ENCODE measurements at regions not wholly inside any gene's neighbourhood (a gene's known extent, or its start where the extent isn't known, plus 50 kb on each side); places are given as distances from the start of the nearest gene placed in this dataset.
"Not testable (repeated sequence)": the region's sequence is repeated elsewhere in the genome, so short reads cannot be mapped to it uniquely, and the experiment has no call there.

- no peaks in the 10 kb centered on the region for H3K9me3 ChIP-seq
- POLR2A ChIA-PET, result no interaction called here
- 64% methylated on average over 3 of the region's 3 CpGs for WGBS (ENCODE audit: missing lambda C conversion rate)
- CTCF ChIA-PET, result no interaction called here
- no peaks in the 10 kb centered on the region for H3K4me1 ChIP-seq
- no peak overlapping the region for H3K4me2 ChIP-seq
- no peak overlapping the region for H3K27ac ChIP-seq
- TF ChIP-seq RARB (CRISPR knock-in tag; IDR thresholded peaks at IDR 0.05), result no peak
- no peak for TF ChIP-seq ZC3H11A (IDR thresholded peaks at IDR 0.05)
- no peak for TF ChIP-seq KDM1A (IDR thresholded peaks at IDR 0.05; ENCODE audit: low read depth)
- TF ChIP-seq REST (IDR thresholded peaks at IDR 0.05), result no peak
- TF ChIP-seq POLR2A (IDR thresholded peaks at IDR 0.05; ENCODE audit: low read length), result no peak
- no peak for TF ChIP-seq CBX8 (IDR thresholded peaks at IDR 0.05)
- no peak for TF ChIP-seq JUN (IDR thresholded peaks at IDR 0.05)
- no peak for TF ChIP-seq GATA3 (IDR thresholded peaks at IDR 0.05; ENCODE audit: borderline replicate concordance)
- TF ChIP-seq KDM5A (IDR thresholded peaks at IDR 0.05), result no peak
- TF ChIP-seq E2F6 (IDR thresholded peaks at IDR 0.05; ENCODE audit: borderline replicate concordance, low read depth), result no peak
- TF ChIP-seq HOXB13 (CRISPR knock-in tag; IDR thresholded peaks at IDR 0.05; ENCODE audit: low read depth), result no peak
- TF ChIP-seq ESRRA (IDR thresholded peaks at IDR 0.05; ENCODE audit: borderline replicate concordance, low read length), result no peak
- H3K4me3 ChIP-seq, result no peak overlapping the region
- ATAC-seq (no peak), DNase-seq (ENCODE audit: low read depth in 1 of 2, low spot score in 1 of 2) (no peak), FAIRE-seq (no peak)
Measured at GRCh38 chr6:155538708-155539390, 83.2 kb upstream of the NOX3 start.

GRCh38 chr6:155534678-155535077 lies 79.0 kb upstream of the NOX3 start:
- DNase-seq (ENCODE audit: low read depth in 1 of 2, low spot score in 1 of 2) (no peak), FAIRE-seq (no peak), ATAC-seq (no peak)
- Histone ChIP-seq H3K4me1 (no peaks in the 10 kb centered on the region), H3K27ac (no peak overlapping the region), H3K9me3 (peaks cover 4% of the 10 kb centered on the region; the same call in 1 of the 3 replicates), H3K4me3 (no peak overlapping the region), H3K4me2 (no peak overlapping the region)
- WGBS (ENCODE audit: missing lambda C conversion rate), result 42% methylated on average over 2 of the region's 2 CpGs
- ChIA-PET CTCF (interaction anchor here (0.6 to 1.1 kb wide), 2 partner anchors 208 to 1137 kb away, joined by 3 to 4 read pairs; no protein-coding TSS in a partner anchor), POLR2A (no interaction called here)
- no peak for TF ChIP-seq BHLHE40 (IDR thresholded peaks at IDR 0.05; ENCODE audit: low read depth, low read length)

- CTCF ChIA-PET, result interaction anchor here (0.7 to 2.3 kb wide), 4 partner anchors 180 to 610 kb away, joined by 3 to 8 read pairs (median 4); no protein-coding TSS in a partner anchor
- FAIRE-seq (no peak), DNase-seq (ENCODE audit: low read depth in 1 of 2, low spot score in 1 of 2) (peak in 1 of 2 experiments; percentile 41), ATAC-seq (peak in 1 of 2 experiments; percentile 53; a peak in 1 of 6 replicates)
- no peaks in the 10 kb centered on the region for H3K4me1 ChIP-seq
- H3K4me3 ChIP-seq, result no peak overlapping the region
- TF ChIP-seq SMC3 (IDR thresholded peaks at IDR 0.05) (peak; percentile 64), ELK1 (IDR thresholded peaks at IDR 0.05; ENCODE audit: low read depth, low read length) (no peak), CTCF (IDR thresholded peaks at IDR 0.05) (peak; percentile 52), ZFP36 (IDR thresholded peaks at IDR 0.05; ENCODE audit: borderline replicate concordance, partially characterized antibody) (no peak), JUN (IDR thresholded peaks at IDR 0.05) (no peak), RAD21 (conservative IDR thresholded peaks at IDR 0.05 in 1 of 2, IDR thresholded peaks at IDR 0.05 in 1 of 2) (peak; percentile 69 to 72)
- H3K4me2 ChIP-seq, result no peak overlapping the region
- WGBS (ENCODE audit: missing lambda C conversion rate), result 47% methylated on average over 4 of the region's 4 CpGs
- peak overlapping the region in 1 of 2 experiments; percentile 71; a peak in 3 of 6 replicates for H3K27ac ChIP-seq
- POLR2A ChIA-PET, result no interaction called here
- H3K9me3 ChIP-seq, result peaks cover 4% of the 10 kb centered on the region; the same call in 1 of the 3 replicates
Measured at GRCh38 chr6:155530219-155530834, 74.7 kb upstream of the NOX3 start.

- POLR2A ChIA-PET, result interaction anchor here (1.4 kb wide), 1 partner anchor 215 kb away, joined by 5 read pairs; no protein-coding TSS in a partner anchor
- ATAC-seq; H3K4me2 ChIP-seq; H3K4me3 ChIP-seq; H3K4me1 ChIP-seq; DNase-seq (ENCODE audit: low read depth in 1 of 2, low spot score in 1 of 2); FAIRE-seq; H3K9me3 ChIP-seq: not testable (repeated sequence)
- 98% methylated on average over 6 of the region's 7 CpGs for WGBS (ENCODE audit: missing lambda C conversion rate)
- peak overlapping the region; percentile 14 to 71; a peak in 3 of 6 replicates for H3K27ac ChIP-seq
- CTCF ChIA-PET, result interaction anchor here (0.7 to 2.3 kb wide), 5 partner anchors 180 to 611 kb away, joined by 3 to 8 read pairs (median 3); no protein-coding TSS in a partner anchor
Measured at GRCh38 chr6:155529814-155530213, 74.2 kb upstream of the NOX3 start.

All from A549 (cell line).